ENCODE measurements at regions not wholly inside any gene's neighbourhood (a gene's known extent, or its start where the extent isn't known, plus 50 kb on each side); places are given as distances from the start of the nearest gene placed in this dataset.

DNA sequence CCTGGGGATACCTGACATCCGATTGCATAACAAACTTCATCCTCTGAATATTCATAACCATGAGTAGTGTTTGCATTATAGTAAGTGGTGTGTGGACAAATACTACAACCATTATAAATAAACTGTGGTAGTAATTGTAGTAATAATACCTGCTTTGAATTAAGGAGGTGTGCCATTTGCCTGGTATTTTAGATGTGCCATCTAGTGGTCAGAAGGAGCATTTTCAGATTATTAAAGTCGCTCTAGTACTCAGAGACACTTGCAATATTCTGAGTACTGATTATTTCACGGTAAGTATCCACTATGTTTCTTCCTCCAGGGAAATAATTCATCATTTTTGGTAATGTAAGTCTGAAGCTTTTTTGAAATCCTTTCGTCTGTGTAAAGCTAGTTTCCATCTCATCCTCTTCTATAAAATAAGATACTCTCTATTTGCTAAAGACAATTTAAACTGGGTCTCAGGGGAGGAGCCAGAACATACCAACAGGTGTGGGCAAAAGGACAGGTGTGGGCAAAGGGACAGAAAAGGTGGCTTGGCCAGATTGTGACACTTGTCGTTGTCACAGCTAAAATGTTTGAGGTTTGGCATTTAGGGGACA is 115.3 kb upstream of the WDR11 start:
- Mint-ChIP-seq H3K4me1 (ENCODE audit: low read depth, unreplicated experiment) (no peaks in the 10 kb centered on the region), H3K9me3 (ENCODE audit: unreplicated experiment) (no peaks in the 10 kb centered on the region), H3K27ac (ENCODE audit: unreplicated experiment) (no peak overlapping the region), H3K36me3 (ENCODE audit: insufficient read depth, unreplicated experiment) (no peaks in the 10 kb centered on the region), H3K27me3 (ENCODE audit: insufficient read depth, unreplicated experiment) (peaks cover 5% of the 10 kb centered on the region), H3K4me3 (ENCODE audit: unreplicated experiment) (no peak overlapping the region)
- Histone ChIP-seq H3K27me3 (replicated peaks; ENCODE audit: control insufficient read depth, insufficient read depth, low read length) (no peaks in the 10 kb centered on the region; the same call in 1 of the 2 replicates), H3K4me1 (no peaks in the 10 kb centered on the region), H3K9me3 (no peaks in the 10 kb centered on the region), H3K36me3 (ENCODE audit: control insufficient read depth, insufficient read depth, low read length) (no peaks in the 10 kb centered on the region), H3K4me3 (ENCODE audit: low read depth, low read length) (no peak overlapping the region)
- ChIA-PET POLR2A (no interaction called here), CTCF (interaction anchor here (1.1 kb wide), 1 partner anchor 312 kb away, joined by 3 read pairs; no protein-coding TSS in a partner anchor)
- TF ChIP-seq CTCF (IDR thresholded peaks at IDR 0.05; ENCODE audit: insufficient read depth in 1 of 2, low read depth in 1 of 2, low read length in 1 of 2, severe bottlenecking in 1 of 2, unreplicated experiment in 1 of 2) = peak; percentile 65 to 73
- BruUV-seq (replicated peaks) = no TSS peak
- intact Hi-C loops (cut with micrococcal nuclease; ENCODE audit: unreplicated experiment) = loop anchor here (1.0 kb wide), 1 partner anchor 313 kb away; no protein-coding TSS in a partner anchor
- DNase-seq = no peak

DNA sequence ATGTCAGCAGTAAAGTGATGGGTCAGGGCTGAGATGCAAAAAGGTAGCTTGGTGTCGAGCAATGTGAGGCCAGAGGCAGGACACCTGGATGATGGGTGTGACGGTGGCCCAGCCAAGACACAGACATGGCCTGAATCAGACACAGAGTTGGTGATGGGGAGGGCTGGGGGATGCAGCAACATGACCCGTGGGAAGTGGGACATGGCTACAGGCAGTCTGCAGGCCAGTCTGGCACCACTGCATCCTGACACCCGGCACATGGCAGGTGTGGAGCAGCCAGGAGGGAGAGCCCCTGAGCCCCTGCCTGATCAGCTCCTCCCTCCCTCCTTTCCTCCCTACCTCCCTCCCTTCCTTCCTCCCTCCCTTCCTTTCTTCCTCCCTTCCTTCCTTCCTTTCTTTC is 114.8 kb upstream of the WDR11 start:
- Mint-ChIP-seq H3K27ac (ENCODE audit: unreplicated experiment) (no peak overlapping the region), H3K36me3 (ENCODE audit: insufficient read depth, unreplicated experiment) (no peaks in the 10 kb centered on the region), H3K9me3 (ENCODE audit: unreplicated experiment) (no peaks in the 10 kb centered on the region), H3K4me1 (ENCODE audit: low read depth, unreplicated experiment) (no peaks in the 10 kb centered on the region), H3K4me3 (ENCODE audit: unreplicated experiment) (no peak overlapping the region), H3K27me3 (ENCODE audit: insufficient read depth, unreplicated experiment) (peaks cover 6% of the 10 kb centered on the region)
- Histone ChIP-seq H3K27me3 (replicated peaks; ENCODE audit: control insufficient read depth, insufficient read depth, low read length) (no peaks in the 10 kb centered on the region; the same call in 1 of the 2 replicates), H3K36me3 (ENCODE audit: control insufficient read depth, insufficient read depth, low read length) (no peaks in the 10 kb centered on the region), H3K9me3 (no peaks in the 10 kb centered on the region), H3K4me1 (no peaks in the 10 kb centered on the region), H3K4me3 (ENCODE audit: low read depth, low read length) (no peak overlapping the region)
- BruUV-seq (replicated peaks) = no TSS peak
- ChIA-PET CTCF (no interaction called here), POLR2A (no interaction called here)
- no peak for DNase-seq
- intact Hi-C loops (cut with micrococcal nuclease; ENCODE audit: unreplicated experiment) = no loop called here
- TF ChIP-seq CTCF (IDR thresholded peaks at IDR 0.05; ENCODE audit: insufficient read depth in 1 of 2, low read depth in 1 of 2, low read length in 1 of 2, severe bottlenecking in 1 of 2, unreplicated experiment in 1 of 2) = no peak

- H3K9me3 ChIP-seq = no peaks in the 10 kb centered on the region
- H3K4me1 ChIP-seq = no peaks in the 10 kb centered on the region
- H3K4me3 ChIP-seq (ENCODE audit: low read depth, low read length) = no peak overlapping the region
- no peaks in the 10 kb centered on the region for H3K36me3 Mint-ChIP-seq (ENCODE audit: insufficient read depth, unreplicated experiment)
- peaks cover 15% of the 10 kb centered on the region for H3K27me3 Mint-ChIP-seq (ENCODE audit: insufficient read depth, unreplicated experiment)
- no peaks in the 10 kb centered on the region for H3K4me1 Mint-ChIP-seq (ENCODE audit: low read depth, unreplicated experiment)
- DNase-seq = no peak
- no peaks in the 10 kb centered on the region for H3K36me3 ChIP-seq (ENCODE audit: control insufficient read depth, insufficient read depth, low read length)
- no peaks in the 10 kb centered on the region; the same call in 1 of the 2 replicates for H3K27me3 ChIP-seq (replicated peaks; ENCODE audit: control insufficient read depth, insufficient read depth, low read length)
- H3K4me3 Mint-ChIP-seq (ENCODE audit: unreplicated experiment) = no peak overlapping the region
- ChIA-PET POLR2A (no interaction called here), CTCF (no interaction called here)
- BruUV-seq (replicated peaks) = no TSS peak
- no peaks in the 10 kb centered on the region for H3K9me3 Mint-ChIP-seq (ENCODE audit: unreplicated experiment)
- no peak for TF ChIP-seq CTCF (IDR thresholded peaks at IDR 0.05; ENCODE audit: insufficient read depth in 1 of 2, low read depth in 1 of 2, low read length in 1 of 2, severe bottlenecking in 1 of 2, unreplicated experiment in 1 of 2)
- intact Hi-C loops (cut with micrococcal nuclease; ENCODE audit: unreplicated experiment) = no loop called here
- H3K27ac Mint-ChIP-seq (ENCODE audit: unreplicated experiment) = no peak overlapping the region
Observed at GRCh38 chr10:120738658-120739057, 112.5 kb upstream of the WDR11 start.

Data from Caco-2 (cell line).